Right forelimb (tissue), 1 donor: ENCODE measurements at regions not wholly inside any gene's neighbourhood (a gene's known extent, or its start where the extent isn't known, plus 50 kb on each side); places are given as distances from the start of the nearest gene placed in this dataset.
A peak's percentile ranks its signal among the peaks of the same experiment; 100 is the strongest.

Source experiments
- DNase-seq: peaks from one replicate; pipeline ENCODE4 v3.0.0-alpha.2; 2018

DNA sequence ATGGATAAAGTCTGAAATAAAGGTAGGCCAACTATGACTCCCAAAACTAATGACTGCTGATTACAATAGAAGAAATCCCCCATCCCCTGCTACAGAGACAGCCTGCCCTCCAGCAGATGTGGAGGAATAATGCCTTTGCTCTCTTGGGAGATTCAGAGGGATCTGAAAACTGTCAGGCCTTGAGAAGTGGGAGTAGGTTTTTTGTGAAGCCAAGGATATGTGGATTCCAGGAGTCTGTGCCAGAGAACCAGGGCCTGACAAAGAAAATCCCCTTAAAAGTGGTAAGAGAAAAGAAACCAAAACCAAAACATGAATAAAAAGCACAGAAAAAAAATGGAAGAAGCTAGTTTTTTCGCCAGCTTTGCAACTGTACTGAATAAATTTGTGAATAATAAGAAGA, 397.6 kb downstream of the ZNF521 start:
- DNase-seq = no peak

DNA sequence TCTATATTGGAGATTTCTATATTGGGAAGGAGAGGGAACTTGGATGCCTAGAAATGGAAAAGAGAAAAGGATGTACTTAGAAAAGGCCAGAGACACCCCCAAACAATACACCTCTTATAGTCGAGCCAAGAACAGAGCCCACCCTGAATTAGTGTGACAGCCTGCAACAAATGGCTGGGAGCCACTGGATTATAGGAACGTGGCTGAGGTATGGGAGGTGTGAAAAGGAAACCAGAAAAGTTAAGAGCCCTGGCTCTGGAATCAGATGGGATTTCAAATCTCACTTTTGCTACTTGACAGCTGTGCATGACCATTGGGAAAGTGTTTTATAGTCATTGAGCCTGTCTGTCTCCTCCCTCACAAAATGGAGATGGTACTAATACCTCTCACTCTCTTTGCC, 394.0 kb downstream of the ZNF521 start:
- DNase-seq = no peak

DNA sequence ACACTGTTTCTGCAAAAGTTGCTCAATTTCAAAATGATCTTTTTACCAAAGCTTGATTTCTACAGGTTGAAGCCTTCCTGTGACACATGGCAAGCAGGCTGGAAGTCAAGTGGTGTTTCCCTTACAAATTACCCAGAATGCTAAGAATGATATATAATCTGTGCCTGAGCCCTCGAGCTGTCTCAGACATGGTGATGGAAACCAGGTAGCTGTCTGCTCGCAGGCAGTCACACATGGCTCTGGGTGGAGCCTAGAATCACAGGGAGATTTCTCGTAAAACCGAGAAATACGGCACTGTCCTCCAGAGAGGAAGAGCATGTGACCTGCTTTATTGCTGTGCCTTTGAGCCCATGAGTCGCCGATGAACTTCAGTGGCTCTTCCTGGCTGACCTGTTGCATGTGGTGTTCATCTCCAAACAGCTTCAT, 392.9 kb downstream of the ZNF521 start:
- no peak for DNase-seq

DNA sequence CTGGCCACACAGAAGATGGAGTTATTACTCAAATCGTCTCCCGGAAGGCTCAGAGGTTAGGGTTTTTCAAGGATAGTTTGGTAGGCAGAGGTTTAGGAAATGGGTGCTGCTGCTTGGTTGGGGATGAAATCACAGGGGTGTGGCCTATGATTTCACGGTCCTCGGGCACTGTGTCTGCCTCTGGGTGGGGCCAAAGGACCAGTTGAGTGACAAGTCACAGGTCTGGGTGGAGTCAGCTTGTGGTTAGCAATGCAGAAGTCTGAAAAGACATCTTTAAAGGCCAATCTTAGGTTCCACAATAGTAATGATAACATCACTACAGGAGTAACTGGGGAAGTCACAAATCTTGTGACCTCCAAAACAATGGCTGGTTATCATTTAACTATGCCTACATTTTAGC, 387.8 kb downstream of the ZNF521 start:
- DNase-seq = no peak

DNA sequence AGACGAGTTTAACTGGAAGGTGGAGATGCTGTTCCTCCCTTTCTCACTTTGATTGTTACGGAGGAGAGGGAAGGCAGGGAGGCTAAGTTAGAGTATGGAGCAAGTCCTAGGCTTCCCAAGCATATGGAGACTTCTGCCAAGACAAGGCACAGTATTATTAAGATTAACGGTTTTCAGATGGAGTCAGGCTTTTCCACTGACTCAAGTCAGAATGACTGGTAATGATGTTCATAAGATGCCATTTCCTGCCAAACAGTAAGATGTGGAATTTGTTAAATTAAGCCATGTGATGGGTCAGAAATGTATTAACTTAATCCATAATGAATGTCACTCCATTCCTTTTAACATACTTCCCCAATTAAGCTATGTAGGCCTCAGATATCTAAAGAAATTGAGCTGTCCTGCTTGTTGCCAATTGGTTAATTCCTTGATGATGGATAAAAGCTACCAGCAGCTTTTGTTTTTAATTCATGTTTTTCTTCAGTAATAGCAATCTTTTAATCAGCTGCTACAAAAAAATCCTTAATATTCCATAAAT, 383.7 kb downstream of the ZNF521 start:
- no peak for DNase-seq

DNA sequence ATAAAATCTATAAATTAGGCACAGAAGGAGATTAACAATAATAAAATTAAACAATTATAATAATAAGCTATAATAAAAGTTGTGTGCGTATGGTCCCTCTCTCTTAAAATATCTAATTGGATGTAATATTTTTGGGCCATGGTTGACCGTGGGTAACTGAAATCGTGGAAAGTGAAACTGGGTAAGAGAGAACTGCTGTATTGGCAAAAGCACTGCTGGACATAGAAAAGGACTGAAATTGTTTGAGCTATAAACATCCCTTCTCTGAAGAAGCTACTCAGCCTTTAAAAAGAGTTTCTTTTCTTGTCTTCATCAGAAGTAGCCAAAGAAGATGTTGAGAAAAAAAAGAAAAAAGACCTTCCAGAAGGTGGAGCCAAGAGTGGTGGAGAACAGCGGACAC, 379.4 kb downstream of the ZNF521 start:
- no peak for DNase-seq

DNA sequence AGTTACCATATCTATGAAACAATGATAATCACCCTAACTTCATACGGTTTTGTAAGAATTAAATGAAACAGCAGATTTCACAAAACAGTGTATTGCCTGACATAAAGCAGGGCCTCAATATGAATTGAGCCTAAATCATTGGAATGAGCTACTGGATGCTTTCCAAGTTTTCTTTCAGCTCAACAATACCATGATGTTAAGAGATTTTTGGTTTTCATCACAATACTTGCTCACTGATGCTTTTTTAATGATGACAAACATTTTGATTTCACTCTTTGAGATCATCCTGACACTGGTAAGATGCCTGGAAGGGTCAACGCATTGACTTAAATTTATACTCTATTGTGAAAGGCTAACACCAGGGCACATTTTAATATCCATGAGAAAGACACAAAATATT, 377.5 kb downstream of the ZNF521 start:
- no peak for DNase-seq

DNA sequence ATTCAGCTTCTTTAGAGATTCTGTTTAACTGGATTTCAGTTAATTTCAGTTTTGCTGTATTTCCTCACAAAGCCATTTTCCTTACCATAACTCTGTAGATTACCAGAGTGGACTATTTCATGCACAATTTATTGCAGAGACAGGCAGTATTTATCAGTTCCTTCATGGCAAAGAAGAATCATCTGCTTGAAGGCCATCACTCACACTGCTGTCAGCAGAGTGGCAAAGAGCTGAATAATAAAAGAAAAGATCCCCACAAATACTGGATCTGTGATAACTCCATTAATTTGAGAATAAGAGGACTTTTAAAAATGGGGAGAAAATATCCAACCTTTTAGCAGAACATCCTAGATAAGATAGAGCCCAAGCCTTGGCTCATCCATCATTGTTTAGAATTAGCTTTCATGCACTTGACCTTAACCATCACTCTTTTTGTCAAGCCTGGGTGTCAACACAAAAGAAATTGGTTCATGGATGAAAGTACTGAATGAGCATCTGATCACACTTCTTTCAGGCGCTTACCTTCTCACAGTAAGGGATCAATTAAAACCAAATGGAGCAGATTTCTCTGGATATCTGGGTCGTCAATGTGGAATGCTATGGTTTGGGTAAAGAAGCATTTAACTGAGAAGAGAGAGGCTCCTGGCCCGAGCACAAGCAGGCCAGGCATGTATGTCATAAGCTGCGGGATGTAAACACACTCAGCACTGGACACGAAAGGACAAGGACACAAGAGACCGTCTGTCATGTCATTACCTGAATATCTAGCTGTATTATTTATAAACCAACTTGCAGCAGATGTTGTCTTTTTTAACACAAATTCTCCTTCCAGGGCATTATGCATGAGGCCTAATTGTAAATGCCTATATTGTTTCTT, 376.2 kb downstream of the ZNF521 start:
- DNase-seq = no peak

DNA sequence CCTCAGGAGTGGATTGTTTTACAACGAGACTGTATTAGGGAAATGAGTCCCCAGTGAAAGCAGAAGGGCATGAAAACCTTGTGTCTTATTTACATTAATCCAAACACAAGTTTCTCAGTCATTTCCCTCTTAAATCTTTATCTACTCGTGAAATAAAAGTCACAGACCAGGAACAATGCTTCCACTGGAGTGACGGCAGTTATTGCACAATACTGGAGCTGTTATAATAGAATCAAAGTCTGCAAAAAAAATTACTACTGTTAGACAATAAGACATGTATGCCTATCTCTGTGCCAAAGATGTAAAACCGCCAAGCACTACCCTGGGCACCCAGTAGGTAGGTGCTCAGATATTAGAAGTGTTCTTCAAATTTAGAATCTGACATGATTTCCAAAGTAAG, 375.5 kb downstream of the ZNF521 start:
- no peak for DNase-seq

DNA sequence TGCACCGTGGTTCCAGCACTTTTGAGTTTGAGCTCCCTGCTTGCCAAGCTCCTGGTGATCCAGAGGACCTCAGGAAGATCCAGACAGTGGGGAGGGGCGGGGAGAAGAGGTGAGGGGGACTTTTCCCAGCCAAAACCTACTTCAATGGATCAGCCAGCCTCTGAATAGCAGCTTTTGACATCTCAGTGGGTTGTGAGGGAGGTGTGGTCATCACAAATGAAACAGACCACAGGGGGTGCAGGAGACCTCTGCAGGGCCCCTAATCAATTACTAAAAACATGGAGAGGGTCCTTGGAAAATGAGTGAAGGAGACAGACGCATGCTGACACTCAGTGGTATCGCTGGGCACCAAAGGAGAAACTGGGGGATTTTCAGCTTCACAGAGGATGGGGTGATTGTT, 372.7 kb downstream of the ZNF521 start:
- no peak for DNase-seq

DNA sequence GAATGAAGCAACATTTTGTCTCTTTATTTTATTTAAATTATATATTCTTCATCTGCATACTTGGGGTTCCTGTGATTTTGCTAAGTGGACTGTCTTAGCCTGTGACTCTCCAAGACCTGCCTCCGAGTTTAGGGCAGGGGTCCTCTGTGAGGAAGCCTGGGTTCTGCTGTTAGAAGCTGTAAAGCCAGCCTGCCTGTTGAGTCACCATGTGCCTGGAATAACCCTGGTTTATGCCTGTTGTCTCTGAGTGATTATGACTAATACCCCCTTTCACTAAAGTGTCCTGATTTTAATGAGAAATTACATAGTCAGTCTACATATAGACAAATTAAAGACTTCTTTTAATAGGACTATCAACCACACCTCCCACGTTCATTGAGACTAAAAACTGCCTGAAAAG, 369.1 kb downstream of the ZNF521 start:
- DNase-seq = no peak

DNA sequence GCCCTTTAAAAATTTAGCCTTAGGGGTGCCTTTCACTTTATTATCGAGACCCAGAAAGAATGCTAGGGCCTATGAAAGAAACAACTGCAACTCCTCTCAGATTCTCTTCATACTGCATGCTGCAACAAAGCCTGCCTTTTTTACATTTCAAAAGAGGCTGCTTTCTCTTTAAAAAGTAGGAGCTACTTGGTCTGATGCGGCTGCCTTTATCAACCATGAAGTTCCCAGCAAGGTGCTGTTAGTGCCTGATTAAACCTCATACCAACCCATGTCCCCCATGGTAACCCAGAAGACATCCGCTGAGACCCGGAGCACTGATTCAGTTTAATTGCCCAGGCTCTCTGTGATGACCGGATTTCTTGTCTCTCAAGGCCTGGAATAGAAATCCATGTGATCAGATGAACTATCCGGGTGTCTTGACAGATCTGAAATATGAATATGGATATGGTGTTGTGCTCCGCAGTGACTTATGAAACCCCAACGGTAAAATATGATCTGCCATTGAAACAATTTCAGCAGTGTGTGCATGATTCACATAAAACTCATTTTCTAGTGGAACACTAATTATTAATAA, 368.3 kb downstream of the ZNF521 start:
- no peak for DNase-seq

DNA sequence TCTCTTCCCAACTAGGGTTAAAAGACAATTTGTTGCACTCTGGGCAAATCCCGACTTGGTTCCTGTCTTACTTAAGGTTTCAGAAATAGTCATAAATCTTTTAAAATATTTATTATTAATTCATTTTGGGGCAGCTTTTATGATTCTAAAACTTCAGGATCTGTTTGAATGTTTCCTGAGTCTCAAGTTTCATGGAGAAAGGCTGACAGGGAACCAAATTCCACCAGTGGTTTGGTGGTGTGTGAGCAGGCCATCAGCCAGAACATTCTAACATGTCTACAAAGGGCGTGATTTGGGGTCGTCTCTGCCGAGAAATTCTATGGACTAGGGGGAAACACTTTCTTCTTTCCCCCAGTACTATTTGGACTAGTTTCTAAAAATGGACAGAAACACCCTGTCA, 366.4 kb downstream of the ZNF521 start:
- no peak for DNase-seq

DNA sequence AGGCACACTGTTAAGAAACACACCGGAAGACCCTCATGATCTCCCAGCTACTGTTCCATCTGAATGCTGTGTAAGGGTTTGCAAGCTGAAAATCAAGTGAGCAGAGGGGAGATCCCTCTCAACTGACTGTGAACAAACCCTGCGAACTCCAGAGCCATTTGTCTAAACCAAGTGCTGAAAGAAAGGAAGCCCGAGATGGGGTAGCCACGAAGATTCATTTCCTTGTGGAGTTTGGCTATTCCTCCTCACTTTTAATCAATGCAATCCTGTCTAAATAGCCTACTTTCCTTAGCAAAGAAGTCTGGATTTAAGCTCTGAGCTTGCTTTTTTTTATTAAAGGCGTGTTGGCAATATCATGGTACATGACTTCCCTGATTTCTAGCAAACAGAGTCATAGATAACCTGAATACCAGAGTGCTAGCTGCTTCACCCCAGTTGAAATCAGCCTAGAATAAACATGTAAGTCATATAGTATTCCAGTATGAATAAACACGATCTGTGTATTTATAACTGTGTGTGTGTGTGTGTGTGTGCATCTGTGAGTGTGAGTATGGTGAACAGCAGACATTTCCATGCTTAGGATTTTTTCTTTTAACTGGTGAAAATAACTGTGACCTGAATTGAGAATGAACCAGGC, 365.2 kb downstream of the ZNF521 start:
- DNase-seq = no peak

DNA sequence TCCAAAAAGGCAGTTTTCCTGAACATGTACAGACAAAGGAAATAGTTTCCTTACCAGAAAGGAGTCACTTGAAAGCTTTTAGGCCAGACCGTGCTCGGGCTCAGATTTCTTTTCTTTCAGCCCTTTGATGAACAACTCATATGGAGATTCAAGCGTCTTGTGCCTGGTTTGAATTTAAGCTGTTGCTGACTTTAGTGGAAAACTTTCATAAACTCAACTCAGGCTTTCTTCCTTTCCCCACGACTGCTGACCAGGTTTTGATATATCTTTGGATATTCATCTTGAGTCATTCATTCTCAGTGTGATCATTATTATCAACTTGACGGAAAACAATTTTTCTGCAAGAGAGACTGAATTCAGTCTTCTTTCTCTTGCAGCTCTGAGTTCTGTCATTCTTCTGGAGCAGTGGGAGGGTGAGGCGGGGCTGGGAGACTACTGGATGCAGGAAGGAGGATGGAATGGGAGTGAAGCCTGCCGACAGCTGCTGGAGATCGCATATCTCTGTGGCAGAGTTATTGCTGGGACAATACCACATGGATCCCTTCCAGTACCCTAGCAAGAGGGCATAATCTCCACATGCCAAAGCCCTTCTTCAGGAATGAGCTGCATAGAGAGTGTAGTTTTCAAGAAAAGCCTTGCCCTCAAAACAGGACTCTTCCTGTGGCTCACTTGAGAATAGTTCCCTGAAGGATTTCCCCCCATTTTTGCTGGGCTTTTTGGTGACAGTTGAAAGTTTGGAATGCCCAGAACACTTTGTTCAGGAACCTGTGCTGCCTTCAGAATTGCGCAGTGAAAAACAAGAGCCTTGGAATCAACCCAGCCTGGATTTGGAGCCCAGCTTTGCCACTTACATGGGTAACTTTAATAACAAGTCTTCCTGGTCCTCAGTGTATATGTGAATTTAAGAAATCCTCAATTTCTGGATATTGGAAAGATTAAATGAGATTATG, 364.4 kb downstream of the ZNF521 start:
- peak; percentile 82 for DNase-seq

DNA sequence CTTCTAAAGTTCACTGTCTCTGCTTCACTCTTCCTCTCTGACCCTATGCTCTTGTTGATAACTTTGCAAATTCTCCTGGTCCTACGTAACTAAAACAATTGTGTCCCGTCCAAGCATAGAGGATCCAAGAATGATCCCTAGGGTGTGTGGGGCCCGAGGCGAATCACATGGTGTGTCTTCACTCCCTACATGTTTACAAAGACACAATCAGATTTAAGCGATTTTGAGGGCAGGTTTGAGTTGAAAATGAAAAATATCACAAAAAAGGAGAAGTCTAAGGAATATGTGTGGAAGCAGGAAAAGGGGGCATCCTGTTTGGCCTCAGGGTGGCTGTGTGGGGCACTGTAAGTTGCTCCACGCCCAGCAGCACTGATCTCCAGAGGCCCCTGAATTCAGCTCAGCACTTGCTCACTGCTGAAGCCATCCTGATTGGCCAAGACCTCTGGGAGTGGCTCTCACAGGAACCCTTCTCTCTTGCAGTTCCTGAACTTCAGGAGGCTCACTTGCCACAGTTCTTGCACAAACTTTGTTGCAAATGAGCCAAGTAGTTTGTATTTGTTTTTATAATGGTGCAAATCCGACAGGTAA, 363.6 kb downstream of the ZNF521 start:
- no peak for DNase-seq

DNA sequence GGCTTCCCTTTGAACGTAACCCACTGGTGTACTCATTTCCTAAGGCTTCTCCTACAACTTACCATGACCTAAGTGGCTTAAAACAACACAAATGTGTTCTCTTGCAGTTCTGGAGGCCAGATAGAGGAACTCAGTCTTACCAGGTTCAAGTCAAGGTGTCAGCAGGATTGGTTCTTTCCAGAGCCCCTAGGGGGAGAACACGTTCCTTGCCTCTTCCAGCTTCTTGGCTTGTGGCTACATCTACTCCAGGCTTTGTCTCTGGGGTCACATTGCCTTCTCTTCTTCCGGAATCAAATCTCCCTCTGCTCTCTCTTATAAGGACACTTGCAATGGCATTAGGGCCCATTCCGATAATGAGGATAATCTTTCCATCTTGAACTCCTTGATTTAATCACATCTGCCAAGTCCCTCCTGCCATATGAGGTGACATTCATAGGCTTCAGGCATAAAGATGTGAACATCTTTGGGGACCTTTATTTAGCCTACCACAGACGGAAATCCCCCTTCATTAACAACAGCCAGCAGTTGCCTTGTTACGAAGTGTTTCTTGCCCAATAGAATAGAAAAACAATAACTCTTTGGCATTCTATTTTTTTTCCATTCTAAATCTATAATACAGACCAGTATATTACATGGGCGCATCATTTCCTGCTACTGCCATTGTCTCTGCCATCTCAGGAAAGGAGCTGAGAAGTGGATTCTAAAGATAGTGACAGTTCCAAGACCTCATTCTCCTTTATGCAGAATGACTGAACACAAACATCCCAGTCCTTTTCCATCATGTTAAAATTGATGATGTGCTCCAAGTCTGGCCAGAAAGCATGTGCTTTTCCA, 362.0 kb downstream of the ZNF521 start:
- DNase-seq = no peak

DNA sequence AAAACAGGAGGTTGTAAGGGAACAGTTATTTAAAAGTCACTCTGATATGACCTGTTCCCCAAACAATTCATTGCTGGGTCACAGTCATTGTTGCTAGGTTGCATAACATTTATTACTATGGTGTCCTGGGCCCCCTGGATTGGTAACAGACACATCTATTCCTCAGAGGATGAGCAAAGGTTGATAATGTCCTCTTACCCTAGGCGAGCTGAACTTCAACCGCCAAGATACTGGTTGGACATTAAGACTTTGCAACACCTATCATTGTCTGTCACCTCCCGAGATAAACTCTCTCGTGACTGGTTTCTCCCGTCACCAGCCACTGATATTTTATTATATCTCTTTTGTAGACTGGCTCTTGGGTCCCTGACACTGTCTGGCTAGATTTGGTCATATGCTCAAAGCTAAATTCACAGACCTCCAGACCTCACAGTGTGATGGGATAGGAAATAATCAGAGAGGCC, 361.3 kb downstream of the ZNF521 start:
- no peak for DNase-seq

DNA sequence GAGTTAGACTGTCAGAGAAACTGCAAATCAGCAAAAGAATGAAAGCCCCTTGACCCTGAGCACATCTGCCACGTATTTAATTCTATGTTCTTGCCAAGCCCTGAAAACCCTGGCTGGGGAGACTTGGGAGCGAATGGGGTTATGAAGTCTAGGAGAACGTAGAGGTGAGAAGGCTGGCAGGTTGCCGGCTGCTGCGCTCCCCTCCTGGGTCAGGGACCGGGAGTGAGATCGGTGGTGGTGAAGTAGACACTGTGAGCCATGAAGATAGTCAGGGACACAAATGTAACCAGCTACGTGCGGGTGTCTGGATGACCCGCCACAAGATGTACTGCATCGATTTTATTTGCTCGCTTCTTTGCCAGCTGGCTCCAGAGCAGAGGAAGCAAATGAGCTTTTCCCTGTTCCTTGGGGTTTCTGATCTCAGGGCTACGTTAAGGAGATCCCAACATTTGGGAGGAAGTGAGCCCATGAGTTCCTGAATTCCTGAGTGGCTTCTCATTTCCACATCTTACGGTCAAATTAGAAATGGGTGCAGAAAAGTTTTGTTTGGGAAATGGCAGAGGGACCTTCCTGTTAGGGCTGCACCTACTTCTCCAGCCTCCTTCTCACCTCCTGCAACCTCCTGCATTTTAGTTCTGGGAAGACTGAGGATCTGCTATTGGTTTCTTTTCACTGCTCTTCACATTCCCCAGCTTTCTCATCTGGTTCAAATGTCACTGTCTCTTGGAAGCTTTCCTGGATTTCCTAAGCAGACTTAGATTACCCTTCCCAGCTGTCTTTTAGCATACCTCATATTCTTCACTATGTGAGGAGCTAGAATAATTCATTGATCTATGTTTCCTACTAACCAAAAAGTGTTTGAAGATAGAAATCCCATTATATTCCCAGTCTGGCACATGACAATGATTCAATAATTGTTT, 360.6 kb downstream of the ZNF521 start:
- no peak for DNase-seq

DNA sequence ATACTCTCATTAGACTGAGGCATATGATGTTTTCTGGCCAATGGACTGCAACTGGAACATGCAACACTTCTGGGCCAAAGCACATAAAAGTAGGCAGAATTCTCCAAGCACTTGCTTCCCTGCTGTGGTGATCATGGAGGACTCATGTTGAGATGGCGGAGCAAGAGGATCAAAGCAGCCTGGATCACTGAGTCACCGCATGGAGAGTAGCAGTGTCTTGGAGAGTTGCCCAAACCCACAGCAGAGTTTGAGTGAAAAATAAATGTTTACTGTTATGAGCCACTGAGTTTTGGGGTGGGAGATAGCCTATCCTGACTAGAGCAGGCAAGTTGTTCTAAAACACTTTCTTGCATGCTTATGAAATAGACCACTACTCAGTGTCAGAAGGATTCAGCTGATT, 359.5 kb downstream of the ZNF521 start:
- no peak for DNase-seq
